Retinal pigment epithelial cell (primary cell): ENCODE measurements at regions not wholly inside any gene's neighbourhood (a gene's known extent, or its start where the extent isn't known, plus 50 kb on each side); places are given as distances from the start of the nearest gene placed in this dataset.

Experiments
- DNase-seq: peaks from one replicate; pipeline ENCODE4 v3.0.0-alpha.2; 2010; ENCODE audit warnings: low read depth
- H3K4me3 ChIP-seq: 2 replicates; pipeline ENCODE4 v1.5.1; 2011; ENCODE audit warnings: mild to moderate bottlenecking, low read length, control low read depth, moderate library complexity
- TF ChIP-seq, protein P1 (sequence below): conservative IDR thresholded peaks from 2 replicates; pipeline ENCODE4 v1.5.1; 2011; ENCODE audit warnings: low read depth, low read length, control low read depth, inconsistent platforms

DNA sequence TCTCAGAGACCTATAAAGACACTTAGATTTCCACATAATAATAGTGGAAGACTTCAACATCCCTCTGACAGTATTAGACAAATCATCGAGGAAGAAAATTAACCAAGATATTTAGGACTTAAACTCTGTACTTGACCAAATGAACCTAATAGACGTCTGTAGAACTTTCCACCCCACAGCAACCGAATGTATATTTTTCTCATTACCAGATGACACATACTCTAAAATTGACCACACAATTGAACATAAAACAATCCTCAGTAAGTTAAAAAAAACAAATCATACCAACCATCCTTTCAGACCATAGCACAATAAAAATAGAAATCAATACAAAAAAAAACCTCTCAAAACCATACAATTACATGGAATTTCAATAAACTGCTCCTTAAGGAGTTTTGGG, 201.0 kb downstream of the POSTN start:
- DNase-seq = no peak
- H3K4me3 ChIP-seq = no peak overlapping the region
- TF ChIP-seq, protein P1, sequence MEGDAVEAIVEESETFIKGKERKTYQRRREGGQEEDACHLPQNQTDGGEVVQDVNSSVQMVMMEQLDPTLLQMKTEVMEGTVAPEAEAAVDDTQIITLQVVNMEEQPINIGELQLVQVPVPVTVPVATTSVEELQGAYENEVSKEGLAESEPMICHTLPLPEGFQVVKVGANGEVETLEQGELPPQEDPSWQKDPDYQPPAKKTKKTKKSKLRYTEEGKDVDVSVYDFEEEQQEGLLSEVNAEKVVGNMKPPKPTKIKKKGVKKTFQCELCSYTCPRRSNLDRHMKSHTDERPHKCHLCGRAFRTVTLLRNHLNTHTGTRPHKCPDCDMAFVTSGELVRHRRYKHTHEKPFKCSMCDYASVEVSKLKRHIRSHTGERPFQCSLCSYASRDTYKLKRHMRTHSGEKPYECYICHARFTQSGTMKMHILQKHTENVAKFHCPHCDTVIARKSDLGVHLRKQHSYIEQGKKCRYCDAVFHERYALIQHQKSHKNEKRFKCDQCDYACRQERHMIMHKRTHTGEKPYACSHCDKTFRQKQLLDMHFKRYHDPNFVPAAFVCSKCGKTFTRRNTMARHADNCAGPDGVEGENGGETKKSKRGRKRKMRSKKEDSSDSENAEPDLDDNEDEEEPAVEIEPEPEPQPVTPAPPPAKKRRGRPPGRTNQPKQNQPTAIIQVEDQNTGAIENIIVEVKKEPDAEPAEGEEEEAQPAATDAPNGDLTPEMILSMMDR = no peak

DNA sequence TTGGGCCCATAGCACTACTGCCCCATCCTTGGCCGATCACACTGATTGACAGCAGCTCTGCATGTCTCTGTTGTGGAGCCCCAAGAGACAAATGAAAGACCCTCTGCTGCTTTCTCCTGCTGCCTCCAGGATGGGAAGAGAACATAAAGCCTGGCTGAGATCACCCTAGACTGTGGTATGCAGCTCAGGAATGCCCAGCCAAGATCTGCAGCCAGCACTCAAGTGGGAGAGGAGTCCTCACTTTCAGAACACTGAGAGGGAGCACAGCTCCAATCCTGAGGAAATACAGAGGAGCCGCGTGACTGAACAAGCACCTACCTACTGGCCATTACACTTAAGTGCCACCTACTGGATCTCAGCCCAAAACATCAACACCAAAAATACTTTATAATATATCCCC, 203.0 kb downstream of the POSTN start:
- H3K4me3 ChIP-seq = no peak overlapping the region
- no peak for DNase-seq
- TF ChIP-seq, protein P1 = no peak

- DNase-seq = no peak
- TF ChIP-seq, protein P1 = no peak
- no peak overlapping the region for H3K4me3 ChIP-seq
These were observed 206.2 kb downstream of the POSTN start for GRCh38 chr13:37392389-37392788.

GRCh38 chr13:37390735-37391134, 207.8 kb downstream of the POSTN start:
- DNase-seq = no peak
- no peak overlapping the region for H3K4me3 ChIP-seq
- TF ChIP-seq, protein P1 = no peak

DNA sequence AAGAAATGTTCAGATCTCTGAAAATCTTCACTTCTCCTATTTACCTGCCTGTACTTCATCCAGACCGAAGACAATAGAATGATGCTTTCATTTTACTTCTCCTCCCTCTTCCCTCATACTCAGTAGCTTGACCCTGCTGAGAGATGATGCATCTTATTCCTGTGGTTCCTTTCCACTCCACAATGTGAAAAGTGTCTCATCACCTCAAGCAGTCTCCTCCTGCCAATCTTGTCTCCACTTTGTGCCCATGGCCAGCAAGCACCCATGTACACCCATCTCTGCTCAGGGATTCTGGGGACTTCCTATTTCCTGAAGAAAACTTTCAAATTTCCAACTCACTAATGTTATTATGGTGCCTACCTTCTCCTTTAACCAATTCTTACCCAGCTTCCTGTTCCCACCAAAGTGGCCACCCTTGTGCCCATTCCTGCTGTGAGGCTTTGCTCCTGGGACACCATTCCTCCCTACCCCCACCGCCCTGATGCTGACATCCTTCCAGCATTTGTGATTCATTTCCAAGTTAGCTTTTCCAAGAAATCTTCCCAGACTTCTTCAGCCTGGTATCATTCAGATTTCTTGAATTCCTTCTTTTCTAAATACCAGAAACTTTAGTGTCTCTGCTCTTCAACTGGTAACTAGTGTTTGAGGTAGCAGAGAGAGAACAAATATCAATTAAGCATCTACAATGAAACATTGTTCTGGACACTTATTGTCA, 212.5 kb downstream of the POSTN start:
- TF ChIP-seq, protein P1 = no peak
- no peak overlapping the region for H3K4me3 ChIP-seq
- no peak for DNase-seq

GRCh38 chr13:37385248-37385647, 213.3 kb downstream of the POSTN start:
- no peak overlapping the region for H3K4me3 ChIP-seq
- no peak for DNase-seq
- TF ChIP-seq, protein P1 = no peak

GRCh38 chr13:37383856-37384370, 214.7 kb downstream of the POSTN start:
- DNase-seq = no peak
- H3K4me3 ChIP-seq = no peak overlapping the region
- TF ChIP-seq, protein P1 = no peak
